Spinal cord (tissue), 9 donors: ENCODE measurements at regions not wholly inside any gene's neighbourhood (a gene's known extent, or its start where the extent isn't known, plus 50 kb on each side); places are given as distances from the start of the nearest gene placed in this dataset.
"Not testable (repeated sequence)": the region's sequence is repeated elsewhere in the genome, so short reads cannot be mapped to it uniquely, and the experiment has no call there.

ENCODE experiments used
- DNase-seq, 6 donors: peaks; one replicate each; pipeline versions ENCODE4 v3.0.0 to v3.0.0-alpha.2; 2013 to 2015; ENCODE audit warnings: low spot score in 6 of 6, low read depth in 4 of 6
- H3K27ac ChIP-seq: one replicate; pipeline ENCODE4 v1.5.1; 2013; ENCODE audit warnings: low read depth, low read length, control low read depth
- H3K27me3 ChIP-seq: one replicate; pipeline ENCODE4 v1.6.1; 2013; ENCODE audit warnings: low read length; ENCODE audit not compliant: control insufficient read depth, insufficient read depth
- H3K36me3 ChIP-seq: one replicate; pipeline ENCODE4 v1.6.1; 2013; ENCODE audit warnings: low read length; ENCODE audit not compliant: control insufficient read depth, insufficient read depth
- H3K4me1 ChIP-seq: one replicate; pipeline ENCODE4 v1.6.1; 2013; ENCODE audit warnings: low read length; ENCODE audit not compliant: control insufficient read depth, insufficient read depth
- H3K4me3 ChIP-seq: one replicate; pipeline ENCODE4 v1.5.1; 2013; ENCODE audit warnings: low read depth, low read length, control low read depth
- H3K9me3 ChIP-seq: one replicate; pipeline ENCODE4 v1.6.1; 2013; ENCODE audit warnings: low read length; ENCODE audit not compliant: control insufficient read depth, insufficient read depth
- WGBS: methylation state at CpG from one replicate; pipeline ENCODE4 v1.1.5; 2013; ENCODE audit warnings: missing lambda C conversion rate; ENCODE audit not compliant: insufficient coverage; 5-methylcytosine and 5-hydroxymethylcytosine counted together
- donor health status: healthy.

GRCh38 chr6:37566950-37567349 is 67.3 kb upstream of the CCDC167 start:
- Histone ChIP-seq H3K9me3 (no peaks in the 10 kb centered on the region), H3K4me1 (peaks cover 38% of the 10 kb centered on the region), H3K27me3 (peaks cover 6% of the 10 kb centered on the region), H3K27ac (no peak overlapping the region), H3K4me3 (no peak overlapping the region), H3K36me3 (no peaks in the 10 kb centered on the region)
- DNase-seq, result no peak
- 62% methylated on average over 3 of the region's 3 CpGs for WGBS

DNA sequence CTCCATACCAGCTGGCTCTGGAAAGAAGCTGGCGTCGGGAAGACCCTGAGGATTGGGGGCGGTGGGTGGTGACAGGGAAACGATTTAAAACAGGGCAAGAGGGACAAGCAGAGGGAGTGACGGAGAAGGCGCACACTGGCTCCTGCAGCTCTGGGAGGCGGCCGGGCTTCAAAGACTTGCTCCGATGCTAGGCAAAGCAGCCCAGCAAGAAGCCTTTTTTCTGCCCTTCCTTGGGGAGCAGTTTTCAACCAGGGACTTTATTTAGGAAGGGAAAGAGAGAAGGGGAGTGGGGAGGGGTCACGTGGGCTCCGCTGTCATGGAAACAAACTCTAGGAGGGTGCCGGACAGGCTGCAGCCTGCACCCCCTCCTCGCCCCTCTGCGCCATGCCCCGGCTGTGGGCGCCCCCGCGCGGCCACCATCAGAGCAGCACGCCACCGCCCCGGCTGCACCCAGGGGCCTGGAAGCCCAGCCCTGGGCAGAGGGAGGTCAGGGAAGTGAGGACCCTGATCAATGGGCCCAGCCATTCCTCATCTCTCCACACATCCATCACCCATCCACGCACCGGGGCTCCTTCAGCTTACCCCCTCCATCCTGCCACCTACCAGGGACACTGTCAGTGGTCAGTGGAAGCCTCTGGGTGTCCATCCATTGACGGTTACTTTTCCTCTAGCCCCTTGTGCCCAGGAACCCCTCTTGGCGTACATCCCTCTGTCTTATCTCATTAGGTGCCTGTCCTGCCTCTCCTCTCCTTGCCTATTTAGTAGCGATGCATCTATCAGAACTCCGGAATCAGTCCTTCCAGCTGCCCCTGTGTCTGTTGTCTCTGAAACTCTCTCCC is 66.6 kb upstream of the CCDC167 start:
- peak overlapping the region; percentile 43 for H3K4me3 ChIP-seq
- H3K27ac ChIP-seq, result peak overlapping the region; percentile 63
- DNase-seq, result peak in 3 of 6 donors; percentile 59 to 88 (median 84)
- WGBS, result 17% methylated on average over 27 of the region's 28 CpGs
- peaks cover 42% of the 10 kb centered on the region for H3K4me1 ChIP-seq
- peaks cover 3% of the 10 kb centered on the region for H3K27me3 ChIP-seq
- H3K9me3 ChIP-seq, result no peaks in the 10 kb centered on the region
- H3K36me3 ChIP-seq, result no peaks in the 10 kb centered on the region

DNA sequence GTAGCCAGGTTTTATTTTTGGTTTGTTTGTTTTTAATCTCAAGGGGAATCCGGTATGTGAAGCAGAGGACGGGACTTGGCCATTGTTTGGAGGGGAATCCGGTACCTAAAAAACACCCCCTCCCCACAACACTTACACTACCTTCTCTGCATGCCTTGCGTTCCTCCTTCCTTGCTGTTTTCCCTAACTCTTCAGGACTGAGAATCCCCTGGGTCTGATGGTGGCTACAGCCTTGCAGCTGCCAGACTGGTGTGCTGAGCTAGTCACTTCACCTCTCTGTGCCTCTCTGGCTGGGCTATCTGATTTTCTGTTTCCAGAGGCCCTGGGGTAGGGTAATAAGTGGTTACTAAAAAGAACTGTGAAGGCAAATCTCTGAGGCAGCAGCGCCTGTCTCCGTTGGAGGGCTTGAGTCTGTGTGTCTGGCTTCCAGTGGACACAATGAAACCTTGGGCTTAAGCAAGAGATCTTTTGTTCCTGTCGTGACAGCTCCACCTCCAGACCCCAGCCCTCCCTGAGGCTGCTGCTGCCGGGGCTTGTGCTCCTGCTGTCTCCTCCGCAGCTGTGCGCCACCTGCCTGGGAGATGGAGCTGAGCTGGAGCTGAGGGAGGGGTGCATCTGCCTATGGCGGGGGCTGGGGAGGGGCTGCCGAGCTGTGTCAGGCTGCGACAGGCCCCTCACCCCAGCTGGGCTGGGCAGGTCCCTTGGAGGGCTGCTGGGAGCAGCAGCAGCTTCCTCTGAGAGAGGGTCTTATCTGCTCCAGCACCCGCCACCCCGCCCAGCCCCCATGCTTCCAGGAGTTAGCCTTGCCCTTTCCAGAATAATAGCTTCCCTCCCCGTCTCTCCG is 65.8 kb upstream of the CCDC167 start:
- H3K4me3 ChIP-seq, result peak overlapping the region; percentile 43
- H3K27me3 ChIP-seq, result peaks cover 3% of the 10 kb centered on the region
- 13% methylated on average over 11 of the region's 17 CpGs for whole genome bisulfite sequencing
- peak in 2 of 6 donors; percentile 87 to 91 for DNase-seq
- H3K27ac ChIP-seq, result peak overlapping the region; percentile 63
- no peaks in the 10 kb centered on the region for H3K9me3 ChIP-seq
- H3K4me1 ChIP-seq, result peaks cover 49% of the 10 kb centered on the region
- H3K36me3 ChIP-seq, result no peaks in the 10 kb centered on the region

GRCh38 chr6:37562926-37563288 is 63.2 kb upstream of the CCDC167 start:
- not testable (repeated sequence) for H3K9me3 ChIP-seq, H3K27me3 ChIP-seq, H3K36me3 ChIP-seq, H3K27ac ChIP-seq, H3K4me3 ChIP-seq
- WGBS, result 53% methylated on average over 2 of the region's 4 CpGs
- peaks cover 69% of the 10 kb centered on the region for H3K4me1 ChIP-seq
- DNase-seq, result peak in 1 of 6 donors; percentile 31

DNA sequence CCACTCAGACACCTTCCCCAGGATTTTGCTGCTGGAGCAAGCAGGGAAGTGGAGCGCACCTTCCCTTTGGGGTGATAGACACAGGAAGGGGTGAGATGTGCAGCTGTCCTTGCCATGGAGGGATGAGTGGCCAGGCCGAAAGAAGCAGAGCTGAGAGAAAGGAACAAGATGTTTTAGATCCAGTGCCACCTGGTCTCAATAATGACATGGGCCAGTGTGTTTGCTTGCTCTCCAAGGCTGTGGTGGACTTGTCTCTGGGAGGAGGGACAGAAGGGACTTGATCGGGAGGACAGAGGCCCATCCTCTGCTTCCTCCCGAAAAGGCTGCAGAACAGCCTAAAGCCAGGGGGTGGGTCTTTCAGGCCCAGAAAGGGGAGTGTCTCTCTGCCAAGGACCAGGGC is 61.7 kb upstream of the CCDC167 start:
- peak overlapping the region; percentile 33 for H3K27ac ChIP-seq
- H3K27me3 ChIP-seq, result no peaks in the 10 kb centered on the region
- peaks cover 79% of the 10 kb centered on the region for H3K4me1 ChIP-seq
- no peaks in the 10 kb centered on the region for H3K36me3 ChIP-seq
- no peaks in the 10 kb centered on the region for H3K9me3 ChIP-seq
- no peak for DNase-seq
- WGBS, result 63% methylated on average over 2 of the region's 4 CpGs
- H3K4me3 ChIP-seq, result no peak overlapping the region

GRCh38 chr6:37560737-37561103 is 61.0 kb upstream of the CCDC167 start:
- H3K27me3 ChIP-seq, result no peaks in the 10 kb centered on the region
- no peak overlapping the region for H3K4me3 ChIP-seq
- no peak for DNase-seq
- peaks cover 73% of the 10 kb centered on the region for H3K4me1 ChIP-seq
- no peaks in the 10 kb centered on the region for H3K36me3 ChIP-seq
- 100% methylated on average over 2 of the region's 3 CpGs for WGBS
- H3K9me3 ChIP-seq, result no peaks in the 10 kb centered on the region
- H3K27ac ChIP-seq, result peak overlapping the region; percentile 33

DNA sequence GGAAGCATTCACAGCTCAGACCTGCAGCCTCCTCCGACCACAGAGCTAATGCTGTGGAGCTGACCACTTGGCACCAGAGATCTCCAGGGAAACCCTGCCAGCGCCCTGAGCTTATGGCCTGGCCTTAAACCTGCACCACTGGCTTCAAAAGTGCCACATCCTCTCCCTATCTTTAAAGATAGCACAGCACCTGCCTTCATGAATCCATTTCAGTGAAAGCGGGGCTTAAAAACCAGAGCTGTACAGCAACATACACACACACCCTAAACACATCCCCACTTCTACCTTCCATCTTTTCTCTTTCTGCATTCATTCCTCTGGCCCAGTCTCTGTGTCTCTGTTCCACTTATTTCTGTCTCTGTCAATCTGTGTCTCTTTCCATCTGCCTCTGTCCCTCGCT is 59.8 kb upstream of the CCDC167 start:
- 38% methylated on average over 4 of the region's 4 CpGs for WGBS
- H3K27ac ChIP-seq, result peak overlapping the region; percentile 75
- peaks cover 75% of the 10 kb centered on the region for H3K4me1 ChIP-seq
- H3K27me3 ChIP-seq, result no peaks in the 10 kb centered on the region
- no peaks in the 10 kb centered on the region for H3K9me3 ChIP-seq
- DNase-seq, result no peak
- H3K36me3 ChIP-seq, result no peaks in the 10 kb centered on the region
- no peak overlapping the region for H3K4me3 ChIP-seq

DNA sequence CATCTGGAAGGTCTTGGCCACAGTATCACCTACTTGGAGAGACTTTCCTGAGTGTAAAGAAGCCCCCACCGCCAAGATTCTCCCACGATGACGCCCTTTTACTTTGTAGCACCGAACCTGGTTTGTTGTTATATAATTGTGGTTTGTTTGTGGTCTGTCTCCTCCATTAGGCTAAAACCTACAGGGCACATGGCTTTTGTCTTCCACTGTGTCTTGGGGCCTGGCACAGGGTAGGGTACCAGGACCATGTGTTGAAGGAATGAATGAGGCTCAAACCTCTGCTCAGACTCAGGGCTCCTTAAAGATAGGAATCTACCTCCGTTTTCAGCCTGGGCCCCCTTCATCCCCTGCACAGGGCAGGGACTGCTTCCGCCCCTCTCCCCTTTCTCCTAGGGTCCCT is 59.4 kb upstream of the CCDC167 start:
- Histone ChIP-seq H3K27me3 (no peaks in the 10 kb centered on the region), H3K36me3 (no peaks in the 10 kb centered on the region), H3K27ac (no peak overlapping the region), H3K4me1 (peaks cover 72% of the 10 kb centered on the region), H3K9me3 (no peaks in the 10 kb centered on the region), H3K4me3 (no peak overlapping the region)
- 67% methylated on average over 2 of the region's 6 CpGs for WGBS
- no peak for DNase-seq

DNA sequence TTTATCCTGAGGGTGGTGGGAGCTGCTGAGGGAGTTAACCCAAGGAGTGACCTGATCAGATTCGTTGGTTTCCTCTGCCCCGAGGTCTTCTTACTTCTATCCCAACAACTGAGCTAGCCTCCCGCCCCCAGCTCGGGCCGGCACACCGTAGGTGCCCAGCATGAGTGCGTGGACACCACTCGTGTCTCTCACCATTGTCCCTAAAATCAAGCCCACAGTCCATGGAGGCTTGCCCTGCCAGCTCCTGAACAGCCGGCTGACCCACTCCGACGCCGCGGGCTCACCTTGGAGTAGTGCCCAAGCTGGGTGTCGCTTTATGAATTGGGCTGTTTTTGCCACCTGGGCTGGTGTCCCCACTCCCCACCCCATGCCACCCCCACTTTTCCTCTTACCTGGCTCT is 59.0 kb upstream of the CCDC167 start:
- H3K27ac ChIP-seq, result no peak overlapping the region
- DNase-seq, result no peak
- peaks cover 68% of the 10 kb centered on the region for H3K4me1 ChIP-seq
- H3K36me3 ChIP-seq, result no peaks in the 10 kb centered on the region
- WGBS, result 59% methylated on average over 14 of the region's 14 CpGs
- no peaks in the 10 kb centered on the region for H3K27me3 ChIP-seq
- H3K4me3 ChIP-seq, result no peak overlapping the region
- no peaks in the 10 kb centered on the region for H3K9me3 ChIP-seq
